SK-N-SH (cell line): ENCODE measurements at regions not wholly inside any gene's neighbourhood (a gene's known extent, or its start where the extent isn't known, plus 50 kb on each side); places are given as distances from the start of the nearest gene placed in this dataset.

Experiments
- CTCF ChIA-PET: fragments of 300-600, 350-600 bp; formaldehyde crosslinking; extraction: SDS; loops from one replicate; lab custom pipeline; 2021; lab: Yijun Ruan, JAX
- POLR2A ChIA-PET: fragments of 350-600 bp; sonication (Branson Sonifier 250); formaldehyde crosslinking; extraction: SDS; loops from one replicate; lab custom pipeline; 2020; ENCODE audit warnings: antibody characterized with exemption, inconsistent platforms; lab: Yijun Ruan, JAX
- DNase-seq: peaks from one replicate; pipeline ENCODE4 v3.0.0; 2012
- H2AFZ ChIP-seq: fragments of 200-600 bp; sonication (generic); 2 replicates; pipeline ENCODE4 v1.8.1; 2016; ENCODE audit warnings: antibody characterized with exemption, mild to moderate bottlenecking, low read depth
- H3F3A ChIP-seq: fragments of 200-600 bp; sonication (generic); replicated peaks from 2 replicates; pipeline ENCODE3; 2016; ENCODE audit warnings: antibody characterized with exemption, mild to moderate bottlenecking; ENCODE audit not compliant: insufficient read depth
- H3K27ac ChIP-seq, 2 experiments: fragments of 200-500 bp in 1 of 2; fragments of 200-600 bp in 1 of 2; sonication (Bioruptor generic) in 1 of 2; sonication (generic), shearing (Covaris generic) in 1 of 2; 2 replicates each; pipeline versions ENCODE4 v1.5.1 to v1.6.1; 2014 to 2016; ENCODE audit warnings: low read depth in 2 of 2, inconsistent platforms in 1 of 2, low read length in 1 of 2, mild to moderate bottlenecking in 1 of 2, mixed read lengths in 1 of 2
- H3K27me3 ChIP-seq: fragments of 200-600 bp; sonication (generic), shearing (Covaris generic); 2 replicates; pipeline ENCODE4 v1.6.1; 2016; ENCODE audit warnings: mixed run types; ENCODE audit not compliant: insufficient read depth
- H3K36me3 ChIP-seq, 2 experiments: fragments of 200-500 bp in 1 of 2; fragments of 200-600 bp in 1 of 2; sonication (Bioruptor generic) in 1 of 2; sonication (generic) in 1 of 2; replicated peaks in 1 of 2; 2 replicates each; pipeline versions ENCODE3 to v1.5.1; 2014 to 2016; ENCODE audit warnings: low read length in 1 of 2, mild to moderate bottlenecking in 1 of 2; ENCODE audit not compliant: insufficient read depth in 2 of 2, control insufficient read depth in 1 of 2
- H3K4me1 ChIP-seq, 2 experiments: fragments of 200-500 bp in 1 of 2; fragments of 200-600 bp in 1 of 2; sonication (Bioruptor generic) in 1 of 2; sonication (generic), shearing (Covaris generic) in 1 of 2; 2 replicates each; pipeline versions ENCODE4 v1.5.1 to v1.6.1; 2014 to 2016; ENCODE audit warnings: low read depth in 1 of 2, low read length in 1 of 2, mixed run types in 1 of 2; ENCODE audit not compliant: insufficient read depth in 2 of 2, control insufficient read depth in 1 of 2
- H3K4me2 ChIP-seq: fragments of 200-600 bp; sonication (generic), shearing (Covaris generic); 2 replicates; pipeline ENCODE4 v1.6.1; 2017; ENCODE audit warnings: mixed run types
- H3K4me3 ChIP-seq, 2 experiments: fragments of 200-500 bp in 1 of 2; fragments of 200-600 bp in 1 of 2; sonication (Bioruptor generic) in 1 of 2; sonication (generic), shearing (Covaris generic) in 1 of 2; 2 replicates each; pipeline versions ENCODE4 v1.5.1 to v1.8.1; 2014 to 2016; ENCODE audit warnings: low read depth in 2 of 2, inconsistent platforms in 1 of 2, low read length in 1 of 2, mild to moderate bottlenecking in 1 of 2, mixed read lengths in 1 of 2, moderate library complexity in 1 of 2
- H3K79me2 ChIP-seq: fragments of 200-600 bp; sonication (generic); 2 replicates; pipeline ENCODE4 v1.8.1; 2017; ENCODE audit warnings: mild to moderate bottlenecking; ENCODE audit not compliant: insufficient read depth
- H3K9ac ChIP-seq: fragments of 200-600 bp; sonication (generic); 2 replicates; pipeline ENCODE4 v1.6.1; 2017; ENCODE audit warnings: mixed run types
- H3K9me2 ChIP-seq: fragments of 200-600 bp; sonication (generic); 2 replicates; pipeline ENCODE4 v1.6.1; 2017; ENCODE audit warnings: mixed run types
- H3K9me3 ChIP-seq: fragments of 200-600 bp; sonication (generic); 2 replicates; pipeline ENCODE4 v1.6.1; 2017; ENCODE audit warnings: mixed run types, mild to moderate bottlenecking, moderate library complexity
- H4K20me1 ChIP-seq: fragments of 200-600 bp; sonication (generic); 2 replicates; pipeline ENCODE4 v1.6.1; 2017; ENCODE audit warnings: mild to moderate bottlenecking, mixed run types; ENCODE audit not compliant: insufficient read depth
- EP300 ChIP-seq, 2 experiments: IDR thresholded peaks; 2 replicates each; pipeline versions ENCODE4 v1.4.0 to v1.6.1; 2012; ENCODE audit warnings: borderline replicate concordance in 1 of 2, low read depth in 1 of 2, low read length in 1 of 2
- EZH2phosphoT487 ChIP-seq: fragments of 200-600 bp; sonication (generic); IDR thresholded peaks from 2 replicates; pipeline ENCODE4 v1.6.1; 2017; ENCODE audit warnings: low read depth, mixed run types, mild to moderate bottlenecking, antibody characterized with exemption, moderate library complexity, borderline replicate concordance
- FOXJ3 ChIP-seq: sonication (generic); formaldehyde crosslinking; IDR thresholded peaks from 2 replicates; pipeline ENCODE4 v1.5.1; 2020; ENCODE audit warnings: mild to moderate bottlenecking, missing genetic modification reagents
- FOXM1 ChIP-seq: IDR thresholded peaks from 2 replicates; pipeline ENCODE4 v1.4.0; 2012; ENCODE audit warnings: low read depth, mild to moderate bottlenecking
- GABPA ChIP-seq: IDR thresholded peaks from 2 replicates; pipeline ENCODE4 v1.4.0; 2012; ENCODE audit warnings: low read depth, mild to moderate bottlenecking
- MEF2A ChIP-seq: IDR thresholded peaks from 2 replicates; pipeline ENCODE4 v1.4.0; 2012; ENCODE audit warnings: low read depth, borderline replicate concordance
- POLR2AphosphoS5 ChIP-seq: IDR thresholded peaks from 2 replicates; pipeline ENCODE4 v1.6.1; 2012; ENCODE audit warnings: low read depth, low read length
- RAD21 ChIP-seq: IDR thresholded peaks from 2 replicates; pipeline ENCODE4 v1.6.1; 2012; ENCODE audit warnings: mild to moderate bottlenecking, low read length
- RCOR1 ChIP-seq: fragments of 150-350 bp; IDR thresholded peaks from 2 replicates; pipeline ENCODE4 v1.6.1; 2017; ENCODE audit warnings: antibody characterized with exemption, low read length
- REST ChIP-seq: IDR thresholded peaks from 2 replicates; pipeline ENCODE4 v1.6.1; 2012; ENCODE audit warnings: mild to moderate bottlenecking, low read depth, low read length, moderate library complexity
- RXRA ChIP-seq: IDR thresholded peaks from 2 replicates; pipeline ENCODE4 v1.4.0; 2012; ENCODE audit warnings: low read depth, mild to moderate bottlenecking, borderline replicate concordance
- SIN3A ChIP-seq: IDR thresholded peaks from 2 replicates; pipeline ENCODE4 v1.6.1; 2012; ENCODE audit warnings: low read depth, mild to moderate bottlenecking, low read length, moderate library complexity, borderline replicate concordance
- SMC3 ChIP-seq: IDR thresholded peaks from 2 replicates; pipeline ENCODE4 v1.6.1; 2012; ENCODE audit warnings: low read depth, low read length, improper control_type of control experiment
- TCF12 ChIP-seq: IDR thresholded peaks from 2 replicates; pipeline ENCODE4 v1.4.0; 2012
- TEAD4 ChIP-seq: IDR thresholded peaks from 2 replicates; pipeline ENCODE4 v1.4.0; 2012; ENCODE audit warnings: mild to moderate bottlenecking, borderline replicate concordance; ENCODE audit not compliant: insufficient read depth
- YY1 ChIP-seq: IDR thresholded peaks from 2 replicates; pipeline ENCODE4 v1.4.0; 2012; ENCODE audit warnings: low read depth, mild to moderate bottlenecking
- WGBS: methylation state at CpG from one replicate; pipeline ENCODE4 v1.1.6; 2017; ENCODE audit warnings: low lambda C conversion rate; 5-methylcytosine and 5-hydroxymethylcytosine counted together
- TF ChIP-seq, protein P1 (sequence below): fragments of 200-600 bp; sonication (generic); IDR thresholded peaks from 2 replicates; pipeline ENCODE4 v1.6.1; 2017; ENCODE audit warnings: antibody characterized with exemption, mild to moderate bottlenecking, moderate library complexity
- TF ChIP-seq, protein P2 (sequence below): IDR thresholded peaks from 2 replicates; pipeline ENCODE4 v1.4.0; 2012; ENCODE audit warnings: low read depth, borderline replicate concordance
- TF ChIP-seq, protein P3 (sequence below): IDR thresholded peaks from 2 replicates; pipeline ENCODE4 v1.4.0; 2012; ENCODE audit warnings: low read depth

DNA sequence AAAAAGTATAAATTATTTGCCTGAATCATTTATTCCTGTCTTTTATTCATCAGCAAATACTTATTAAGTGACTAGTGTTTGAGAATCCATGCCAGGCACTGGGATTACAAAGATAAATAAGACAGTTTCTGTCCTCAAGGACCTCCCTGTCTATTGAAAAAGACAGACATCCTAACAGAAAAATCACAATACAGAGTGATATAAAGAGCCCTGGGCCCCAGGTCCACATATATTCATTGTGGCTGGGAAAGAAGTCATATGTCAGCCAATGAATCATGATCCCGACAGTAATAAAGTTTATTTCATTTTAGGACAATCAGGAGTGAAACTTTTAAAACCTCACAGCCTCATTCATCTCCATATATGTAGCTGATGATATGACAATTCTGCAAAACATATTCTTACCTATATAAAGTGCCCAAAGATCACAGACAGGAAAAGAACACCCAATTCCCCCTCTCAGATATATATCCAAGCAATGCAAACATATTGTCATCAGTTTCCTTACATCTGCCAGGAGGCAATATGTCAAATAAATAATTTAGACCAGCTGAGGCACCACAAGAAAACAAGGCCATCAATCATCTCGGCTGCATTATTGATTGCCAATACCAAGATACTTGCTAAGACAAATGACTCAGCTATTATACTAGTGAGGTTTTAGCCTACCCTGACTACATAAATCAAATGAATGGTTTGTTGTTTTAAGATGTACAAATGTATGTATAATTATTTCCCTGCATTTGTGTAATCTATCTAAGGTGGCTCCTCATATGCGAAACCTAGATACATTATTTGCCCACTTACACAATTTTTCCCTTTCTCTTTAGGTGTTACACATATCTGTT lies 590.9 kb upstream of the API5 start:
- ChIA-PET POLR2A (no interaction called here), CTCF (no interaction called here)
- no peak overlapping the region for H3K27ac ChIP-seq
- DNase-seq, result no peak
- no peak overlapping the region for H3K4me3 ChIP-seq
- no peak overlapping the region for H2AFZ ChIP-seq
- TF ChIP-seq TCF12 (no peak), FOXJ3 (CRISPR knock-in tag) (no peak), YY1 (no peak), RCOR1 (no peak), EP300 (IDR thresholded peaks at IDR 0.05; ENCODE audit: borderline replicate concordance in 1 of 2, low read depth in 1 of 2, low read length in 1 of 2) (no peak), RXRA (no peak), FOXM1 (no peak), SMC3 (no peak), MEF2A (no peak), EZH2phosphoT487 (no peak), REST (no peak), SIN3A (no peak), RAD21 (no peak), TEAD4 (no peak), POLR2AphosphoS5 (no peak), GABPA (no peak)
- TF ChIP-seq, protein P1, sequence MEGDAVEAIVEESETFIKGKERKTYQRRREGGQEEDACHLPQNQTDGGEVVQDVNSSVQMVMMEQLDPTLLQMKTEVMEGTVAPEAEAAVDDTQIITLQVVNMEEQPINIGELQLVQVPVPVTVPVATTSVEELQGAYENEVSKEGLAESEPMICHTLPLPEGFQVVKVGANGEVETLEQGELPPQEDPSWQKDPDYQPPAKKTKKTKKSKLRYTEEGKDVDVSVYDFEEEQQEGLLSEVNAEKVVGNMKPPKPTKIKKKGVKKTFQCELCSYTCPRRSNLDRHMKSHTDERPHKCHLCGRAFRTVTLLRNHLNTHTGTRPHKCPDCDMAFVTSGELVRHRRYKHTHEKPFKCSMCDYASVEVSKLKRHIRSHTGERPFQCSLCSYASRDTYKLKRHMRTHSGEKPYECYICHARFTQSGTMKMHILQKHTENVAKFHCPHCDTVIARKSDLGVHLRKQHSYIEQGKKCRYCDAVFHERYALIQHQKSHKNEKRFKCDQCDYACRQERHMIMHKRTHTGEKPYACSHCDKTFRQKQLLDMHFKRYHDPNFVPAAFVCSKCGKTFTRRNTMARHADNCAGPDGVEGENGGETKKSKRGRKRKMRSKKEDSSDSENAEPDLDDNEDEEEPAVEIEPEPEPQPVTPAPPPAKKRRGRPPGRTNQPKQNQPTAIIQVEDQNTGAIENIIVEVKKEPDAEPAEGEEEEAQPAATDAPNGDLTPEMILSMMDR, result no peak
- TF ChIP-seq, protein P2, sequence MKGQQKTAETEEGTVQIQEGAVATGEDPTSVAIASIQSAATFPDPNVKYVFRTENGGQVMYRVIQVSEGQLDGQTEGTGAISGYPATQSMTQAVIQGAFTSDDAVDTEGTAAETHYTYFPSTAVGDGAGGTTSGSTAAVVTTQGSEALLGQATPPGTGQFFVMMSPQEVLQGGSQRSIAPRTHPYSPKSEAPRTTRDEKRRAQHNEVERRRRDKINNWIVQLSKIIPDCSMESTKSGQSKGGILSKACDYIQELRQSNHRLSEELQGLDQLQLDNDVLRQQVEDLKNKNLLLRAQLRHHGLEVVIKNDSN, result no peak
- TF ChIP-seq, protein P3, sequence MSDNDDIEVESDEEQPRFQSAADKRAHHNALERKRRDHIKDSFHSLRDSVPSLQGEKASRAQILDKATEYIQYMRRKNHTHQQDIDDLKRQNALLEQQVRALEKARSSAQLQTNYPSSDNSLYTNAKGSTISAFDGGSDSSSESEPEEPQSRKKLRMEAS, result no peak
- WGBS, result 19% methylated on average over 3 of the region's 3 CpGs
- H3K9me3 ChIP-seq, result no peaks in the 10 kb centered on the region
- no peaks in the 10 kb centered on the region for H3K9me2 ChIP-seq
- no peaks in the 10 kb centered on the region for H3K27me3 ChIP-seq
- H3K79me2 ChIP-seq, result no peaks in the 10 kb centered on the region
- no peaks in the 10 kb centered on the region for H3K36me3 ChIP-seq
- no peak overlapping the region for H3K9ac ChIP-seq
- H3K4me1 ChIP-seq, result no peaks in the 10 kb centered on the region
- no peaks in the 10 kb centered on the region for H3F3A ChIP-seq
- no peaks in the 10 kb centered on the region for H4K20me1 ChIP-seq
- H3K4me2 ChIP-seq, result no peak overlapping the region
